Nephron (organoid): ENCODE measurements at regions not wholly inside any gene's neighbourhood (a gene's known extent, or its start where the extent isn't known, plus 50 kb on each side); places are given as distances from the start of the nearest gene placed in this dataset.

ENCODE experiments used
- H3K27ac Mint-ChIP-seq, 3 experiments: 2 replicates each; pipeline ENCODE4 v1.8.0; 2020; ENCODE audit warnings: mixed read lengths in 3 of 3, mild to moderate bottlenecking in 2 of 3, moderate library complexity in 1 of 3
- H3K27me3 Mint-ChIP-seq: 2 replicates; pipeline ENCODE4 v1.8.0; 2021; ENCODE audit warnings: low read depth, mild to moderate bottlenecking, moderate library complexity, mixed read lengths
- H3K36me3 Mint-ChIP-seq: 2 replicates; pipeline ENCODE4 v1.8.0; 2020; ENCODE audit warnings: low read depth, mixed read lengths
- H3K4me1 Mint-ChIP-seq: 2 replicates; pipeline ENCODE4 v1.8.0; 2020; ENCODE audit warnings: mixed read lengths
- H3K4me3 Mint-ChIP-seq, 3 experiments: 2 replicates each; pipeline ENCODE4 v1.8.0; 2020; ENCODE audit warnings: mild to moderate bottlenecking in 3 of 3, mixed read lengths in 3 of 3, moderate library complexity in 2 of 3
- H3K9me3 Mint-ChIP-seq: 2 replicates; pipeline ENCODE4 v1.8.0; 2020; ENCODE audit warnings: mixed read lengths
- CTCF ChIP-seq, 3 experiments: fragments of 200-600 bp; sonication (generic); IDR thresholded peaks; one replicate each; pipeline ENCODE4 v1.5.0; 2021; ENCODE audit warnings: antibody characterized with exemption in 3 of 3; ENCODE audit not compliant: unreplicated experiment in 3 of 3

- H3K27me3 Mint-ChIP-seq = no peaks in the 10 kb centered on the region
- no peak overlapping the region for H3K4me3 Mint-ChIP-seq
- H3K36me3 Mint-ChIP-seq = no peaks in the 10 kb centered on the region
- TF ChIP-seq CTCF (IDR thresholded peaks at IDR 0.05; ENCODE audit: unreplicated experiment in 3 of 3) = no peak
- H3K4me1 Mint-ChIP-seq = no peaks in the 10 kb centered on the region
- no peaks in the 10 kb centered on the region for H3K9me3 Mint-ChIP-seq
- no peak overlapping the region for H3K27ac Mint-ChIP-seq
These were observed 341.5 kb downstream of the CASP12 start for GRCh38 chr11:104556606-104557301.

- no peak overlapping the region for H3K27ac Mint-ChIP-seq
- no peaks in the 10 kb centered on the region for H3K36me3 Mint-ChIP-seq
- no peaks in the 10 kb centered on the region for H3K27me3 Mint-ChIP-seq
- no peaks in the 10 kb centered on the region for H3K9me3 Mint-ChIP-seq
- TF ChIP-seq CTCF (IDR thresholded peaks at IDR 0.05; ENCODE audit: unreplicated experiment in 3 of 3) = no peak
- no peak overlapping the region for H3K4me3 Mint-ChIP-seq
- H3K4me1 Mint-ChIP-seq = peaks cover 5% of the 10 kb centered on the region
These were observed 349.2 kb downstream of the CASP12 start for GRCh38 chr11:104549019-104549418.

- Mint-ChIP-seq H3K4me3 (no peak overlapping the region), H3K27ac (peak overlapping the region in 2 of 3 experiments; percentile 35 to 82), H3K36me3 (no peaks in the 10 kb centered on the region), H3K9me3 (peaks cover 4% of the 10 kb centered on the region), H3K27me3 (no peaks in the 10 kb centered on the region), H3K4me1 (peaks cover 5% of the 10 kb centered on the region)
- TF ChIP-seq CTCF (IDR thresholded peaks at IDR 0.05; ENCODE audit: unreplicated experiment in 3 of 3) = no peak
These were observed 350.1 kb downstream of the CASP12 start for GRCh38 chr11:104547996-104548661.

DNA sequence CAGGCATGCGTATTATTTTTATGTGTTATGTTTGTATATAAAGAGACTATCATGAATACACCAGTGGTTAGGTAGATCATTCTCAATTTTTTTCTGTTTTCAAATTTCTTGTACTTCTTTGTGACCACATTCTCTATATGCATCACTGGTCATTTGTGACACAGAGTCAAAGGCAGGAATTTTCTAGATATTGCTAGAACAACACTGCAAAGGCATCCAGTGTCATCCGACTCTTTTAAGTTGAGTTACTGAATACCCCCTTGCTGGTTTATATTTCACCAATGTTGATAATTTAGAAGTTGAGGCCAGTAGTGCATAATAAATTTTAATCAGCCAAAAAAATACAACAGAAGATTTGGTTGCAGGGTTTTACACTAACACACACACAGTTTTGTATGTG lies 351.8 kb downstream of the CASP12 start:
- no peak for TF ChIP-seq CTCF (IDR thresholded peaks at IDR 0.05; ENCODE audit: unreplicated experiment in 3 of 3)
- no peak overlapping the region for H3K4me3 Mint-ChIP-seq
- peak overlapping the region; percentile 73 to 87 (median 82) for H3K27ac Mint-ChIP-seq
- peaks cover 4% of the 10 kb centered on the region for H3K9me3 Mint-ChIP-seq
- no peaks in the 10 kb centered on the region for H3K27me3 Mint-ChIP-seq
- H3K36me3 Mint-ChIP-seq = no peaks in the 10 kb centered on the region
- peaks cover 8% of the 10 kb centered on the region for H3K4me1 Mint-ChIP-seq

DNA sequence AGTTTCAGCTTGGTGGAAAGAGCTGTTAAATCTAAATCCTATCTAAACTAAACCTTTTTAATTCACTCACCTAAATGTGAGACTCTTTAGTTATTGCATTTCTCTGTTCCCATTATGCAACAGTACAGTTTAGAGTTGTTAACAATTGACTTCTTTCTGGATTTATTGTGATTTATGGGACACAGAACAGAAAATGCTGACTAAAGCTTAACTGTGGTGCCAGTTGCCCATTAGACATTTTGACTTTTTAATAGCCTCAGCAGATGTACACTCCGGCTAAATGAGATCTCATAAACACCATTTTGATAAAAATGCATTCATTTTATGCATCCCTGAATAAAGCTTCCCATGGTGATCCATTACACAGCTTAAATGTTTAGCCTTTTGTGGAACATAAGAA lies 356.6 kb downstream of the CASP12 start:
- Mint-ChIP-seq H3K4me1 (peaks cover 17% of the 10 kb centered on the region), H3K27me3 (no peaks in the 10 kb centered on the region), H3K4me3 (no peak overlapping the region), H3K27ac (peak overlapping the region; percentile 65 to 82 (median 75)), H3K9me3 (peaks cover 4% of the 10 kb centered on the region), H3K36me3 (no peaks in the 10 kb centered on the region)
- no peak for TF ChIP-seq CTCF (IDR thresholded peaks at IDR 0.05; ENCODE audit: unreplicated experiment in 3 of 3)

DNA sequence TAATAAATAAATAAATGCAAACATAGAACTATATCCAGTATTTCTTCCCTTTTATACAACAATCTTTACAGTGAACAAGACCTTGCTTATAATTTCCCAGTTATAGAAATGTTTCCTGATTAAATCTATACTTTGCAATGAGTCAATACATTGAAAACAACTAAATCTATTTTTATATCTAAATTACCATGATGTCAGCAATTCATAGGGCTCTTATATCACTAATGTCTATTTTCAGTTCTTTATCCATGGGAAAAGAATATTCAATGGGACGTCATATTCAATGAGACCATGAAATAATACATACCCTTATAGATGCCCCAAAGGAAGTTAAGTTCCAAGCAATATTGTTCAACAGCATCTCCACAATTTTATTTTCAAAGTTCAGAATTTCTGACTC lies 359.9 kb downstream of the CASP12 start:
- H3K36me3 Mint-ChIP-seq = no peaks in the 10 kb centered on the region
- H3K4me3 Mint-ChIP-seq = no peak overlapping the region
- H3K27me3 Mint-ChIP-seq = no peaks in the 10 kb centered on the region
- no peak overlapping the region for H3K27ac Mint-ChIP-seq
- no peaks in the 10 kb centered on the region for H3K9me3 Mint-ChIP-seq
- TF ChIP-seq CTCF (IDR thresholded peaks at IDR 0.05; ENCODE audit: unreplicated experiment in 3 of 3) = no peak
- H3K4me1 Mint-ChIP-seq = peaks cover 12% of the 10 kb centered on the region
